Middle frontal gyrus (tissue), 1 donor: ENCODE measurements at regions not wholly inside any gene's neighbourhood (a gene's known extent, or its start where the extent isn't known, plus 50 kb on each side); places are given as distances from the start of the nearest gene placed in this dataset.

ENCODE experiments used
- DNase-seq: peaks from one replicate; pipeline ENCODE4 v3.0.0-alpha.2; 2015; ENCODE audit warnings: low spot score; ENCODE audit errors: extremely low spot score

DNA sequence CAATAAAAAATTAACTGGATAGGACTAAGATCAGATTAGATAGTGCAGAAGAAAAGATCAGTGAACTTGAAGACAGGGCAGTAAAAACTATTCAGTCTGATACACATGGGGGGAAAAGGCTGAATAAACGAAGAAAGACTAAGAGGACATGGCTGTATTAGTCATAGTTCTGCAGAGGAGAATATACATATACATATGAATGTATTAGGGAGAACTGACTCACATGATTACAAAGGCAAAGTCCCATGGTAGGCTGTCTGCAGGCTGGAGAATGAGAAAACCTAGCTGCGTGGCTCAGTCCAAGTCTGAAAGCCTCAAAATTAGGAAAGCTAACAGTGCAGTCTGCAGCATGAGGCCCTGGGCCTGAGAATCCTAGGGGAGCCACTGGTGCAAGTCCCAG, 98.2 kb upstream of the GNAO1 start:
- no peak for DNase-seq

DNA sequence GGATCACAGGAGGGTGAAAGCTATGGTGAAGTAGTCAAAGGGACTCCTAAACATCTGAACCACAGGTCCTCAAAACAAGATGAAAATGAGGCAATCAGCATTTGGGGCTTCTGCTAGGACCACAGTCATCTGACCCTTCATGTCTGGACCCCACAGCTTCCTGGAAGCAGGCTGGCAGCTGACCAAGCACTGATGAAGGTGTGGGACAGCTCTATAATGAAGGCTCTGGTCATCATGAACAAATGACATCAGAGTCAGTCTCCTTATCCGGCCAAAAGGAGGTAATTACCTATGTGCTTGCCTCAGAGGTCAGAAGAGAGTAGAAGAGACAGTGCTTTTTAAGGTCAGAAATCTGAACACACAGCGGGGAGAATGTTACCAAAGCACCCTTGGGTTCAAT, 101.2 kb upstream of the GNAO1 start:
- DNase-seq = no peak

DNA sequence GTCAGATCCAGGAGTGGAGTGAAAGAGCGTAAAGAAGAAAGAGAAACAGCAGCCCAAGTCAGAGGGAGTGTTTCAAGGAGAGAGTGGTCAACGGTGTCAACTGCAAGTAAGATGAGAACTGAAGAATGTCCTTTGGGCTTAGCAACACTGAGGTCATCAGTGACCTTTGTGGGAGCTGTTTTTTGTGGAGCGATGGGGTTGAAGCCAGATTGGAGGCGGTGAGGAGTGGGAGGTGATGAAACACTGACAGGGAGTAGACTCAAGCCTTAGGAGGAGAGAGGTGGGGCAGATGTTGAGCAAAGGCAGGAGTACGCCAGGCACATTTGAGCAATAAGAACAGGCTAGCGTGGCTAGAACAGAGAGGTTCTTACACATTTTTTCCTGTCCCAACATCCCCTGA, 103.7 kb upstream of the GNAO1 start:
- no peak for DNase-seq

DNA sequence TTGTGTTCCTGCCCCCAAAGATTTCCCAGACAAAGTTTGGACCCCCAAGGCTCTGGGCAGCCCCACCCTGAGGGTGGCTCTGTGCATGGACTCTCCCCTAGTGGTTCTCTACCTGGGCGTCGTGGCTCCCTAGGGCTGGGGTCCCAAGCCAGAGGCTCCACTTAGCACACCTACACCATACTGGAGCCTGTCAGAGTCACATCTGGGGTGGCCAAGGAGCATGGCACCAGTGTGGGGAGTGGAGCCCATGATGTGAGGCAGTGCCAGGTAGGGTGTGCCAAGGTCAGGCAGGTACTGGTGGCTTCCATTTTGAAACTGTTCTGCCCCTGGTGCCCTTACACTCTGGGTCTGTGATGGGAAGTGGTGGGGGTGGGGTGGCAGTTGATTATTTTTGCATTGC, 109.9 kb upstream of the GNAO1 start:
- DNase-seq = no peak

DNA sequence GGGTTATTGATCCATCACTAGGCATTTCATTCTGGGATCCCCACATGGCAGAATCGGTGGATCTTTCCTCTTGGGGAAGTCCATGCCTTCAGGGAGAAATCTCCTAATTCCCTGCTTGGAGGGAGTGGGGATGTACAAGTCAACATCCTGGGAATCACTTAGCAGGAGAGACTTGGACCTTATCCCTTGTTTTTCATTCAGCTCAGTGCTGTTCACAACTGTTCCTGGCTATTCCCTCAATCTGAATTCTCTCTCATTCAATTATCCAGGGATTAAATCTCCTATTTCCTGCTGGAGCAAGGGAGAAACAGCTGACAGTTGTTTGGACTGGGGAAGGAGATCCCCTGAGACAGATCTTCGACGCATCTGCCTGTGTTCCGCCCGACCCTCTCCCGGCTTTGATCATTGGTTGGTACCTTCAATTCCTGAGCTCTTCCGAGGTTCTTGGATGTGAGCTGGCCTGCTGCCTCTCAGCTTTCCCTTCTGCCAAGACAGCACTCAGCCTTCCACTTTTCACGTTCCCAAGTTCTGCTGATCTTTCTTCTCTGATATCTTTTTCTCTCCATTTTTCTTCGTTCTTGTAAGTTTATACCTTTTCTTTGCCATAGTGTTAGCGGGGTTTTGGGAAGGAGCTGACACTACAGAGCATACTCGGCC, 115.4 kb upstream of the GNAO1 start:
- no peak for DNase-seq

DNA sequence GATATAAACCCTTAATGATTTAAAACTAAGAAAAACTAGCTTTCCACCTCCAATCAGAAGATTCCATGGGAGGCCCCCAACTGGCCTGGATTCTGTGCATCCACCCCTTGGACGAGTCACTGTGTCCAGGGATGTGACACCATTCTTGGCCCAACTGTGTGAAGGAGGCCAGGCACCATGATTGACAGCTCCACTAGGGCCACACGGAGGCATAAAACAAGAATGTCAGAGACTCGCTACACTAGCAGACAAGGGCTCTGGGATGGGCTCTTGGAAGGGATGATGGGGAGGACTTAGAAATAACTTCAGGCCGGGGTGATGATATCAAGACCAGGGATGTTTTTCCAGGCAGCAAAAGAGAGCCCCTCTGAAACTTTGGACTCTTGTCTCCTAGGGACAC, 117.8 kb upstream of the GNAO1 start:
- DNase-seq = no peak

DNA sequence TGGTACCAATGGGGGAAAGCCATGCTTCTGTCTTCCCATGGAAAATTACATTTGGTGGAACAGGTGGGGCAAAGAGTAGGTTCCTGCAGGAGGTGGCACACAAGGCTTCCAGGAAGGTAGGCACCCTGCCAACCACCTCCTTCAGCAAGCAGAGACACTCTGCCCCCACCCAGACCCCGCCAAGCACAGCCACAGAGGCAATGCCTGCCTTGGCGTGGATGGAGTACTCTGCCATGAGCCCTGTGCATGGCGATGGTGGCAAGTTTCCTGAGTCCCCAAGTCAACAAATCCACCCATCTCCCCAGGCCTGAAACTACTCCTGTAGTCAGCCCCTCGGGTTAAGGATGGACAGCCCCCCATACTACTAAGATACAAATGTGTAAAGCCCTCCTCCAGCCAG, 119.2 kb upstream of the GNAO1 start:
- DNase-seq = no peak

DNA sequence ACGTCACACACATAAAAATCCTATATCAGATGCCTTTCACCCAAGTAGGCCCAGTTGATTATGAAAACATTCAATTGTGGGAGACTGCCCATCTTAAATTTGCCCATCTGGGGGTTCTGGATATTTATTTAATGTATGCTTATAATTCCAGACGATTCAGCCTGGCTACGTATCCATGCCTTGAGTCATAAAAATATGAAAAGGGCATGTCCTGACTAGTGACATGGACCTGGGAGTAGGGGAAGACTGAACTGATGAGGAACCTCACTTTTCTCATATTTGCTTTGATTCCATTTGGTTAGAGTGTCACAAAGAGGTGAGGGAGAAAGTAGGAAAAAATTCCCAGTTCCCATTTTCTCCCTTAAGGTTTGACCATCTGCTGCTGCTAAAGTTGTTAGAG, 122.5 kb upstream of the GNAO1 start:
- DNase-seq = no peak

DNA sequence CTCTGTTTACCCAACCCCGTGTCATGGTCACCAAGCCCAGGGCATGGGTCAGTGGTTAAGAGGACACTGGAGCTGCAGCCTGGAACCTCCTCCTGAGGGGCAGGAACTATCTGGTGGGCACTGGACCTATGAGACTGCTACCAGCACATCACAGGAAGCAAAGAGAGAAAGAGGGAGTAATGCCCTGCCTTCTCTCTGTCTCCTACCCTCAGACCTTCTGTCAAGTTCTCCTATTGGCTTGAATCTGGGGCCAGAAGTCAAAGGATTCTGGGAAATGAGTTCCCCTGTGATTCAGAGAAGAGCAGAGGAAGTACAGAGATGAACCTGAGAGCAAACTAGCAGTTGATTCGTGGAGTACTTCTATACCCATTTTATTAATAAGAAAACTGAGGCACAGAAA, 123.0 kb upstream of the GNAO1 start:
- DNase-seq = no peak

DNA sequence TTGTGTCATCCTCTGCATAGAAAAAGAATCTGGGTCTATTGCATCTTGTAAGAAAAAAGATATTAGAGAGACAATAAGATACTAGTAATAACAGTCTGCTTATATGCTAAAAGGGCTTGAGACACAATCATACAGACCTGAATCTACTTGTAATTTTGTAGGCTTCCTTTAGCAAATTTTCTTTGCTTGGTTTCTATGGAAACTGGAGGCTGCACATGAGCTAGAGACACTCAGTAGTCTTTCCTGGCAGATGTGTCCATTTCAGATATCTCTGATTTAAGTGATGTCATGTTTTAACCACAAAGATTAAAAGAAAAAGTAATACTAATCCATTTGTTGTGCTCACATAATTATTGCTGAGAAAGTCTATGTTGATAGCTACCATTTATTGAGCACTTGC, 123.9 kb upstream of the GNAO1 start:
- DNase-seq = peak; percentile 33

DNA sequence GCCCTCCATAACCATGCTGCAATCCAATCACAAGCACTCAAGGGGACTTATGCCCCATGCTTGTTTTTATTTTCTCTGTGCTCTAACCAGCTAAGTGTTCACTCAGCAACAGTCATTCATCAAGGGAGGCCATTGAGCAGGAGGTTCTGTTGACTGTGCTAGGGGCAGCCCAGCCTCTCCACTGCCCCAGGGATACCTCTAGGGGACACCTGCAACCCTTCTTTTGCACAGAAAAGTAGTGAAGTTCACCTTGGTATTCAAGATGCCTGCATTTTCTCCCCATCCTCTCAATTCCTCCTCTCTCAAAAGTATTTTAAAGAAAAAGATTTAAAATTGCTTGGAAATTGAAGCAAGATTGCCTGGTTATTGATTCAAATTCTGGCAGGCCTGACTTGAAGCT, 124.7 kb upstream of the GNAO1 start:
- no peak for DNase-seq

DNA sequence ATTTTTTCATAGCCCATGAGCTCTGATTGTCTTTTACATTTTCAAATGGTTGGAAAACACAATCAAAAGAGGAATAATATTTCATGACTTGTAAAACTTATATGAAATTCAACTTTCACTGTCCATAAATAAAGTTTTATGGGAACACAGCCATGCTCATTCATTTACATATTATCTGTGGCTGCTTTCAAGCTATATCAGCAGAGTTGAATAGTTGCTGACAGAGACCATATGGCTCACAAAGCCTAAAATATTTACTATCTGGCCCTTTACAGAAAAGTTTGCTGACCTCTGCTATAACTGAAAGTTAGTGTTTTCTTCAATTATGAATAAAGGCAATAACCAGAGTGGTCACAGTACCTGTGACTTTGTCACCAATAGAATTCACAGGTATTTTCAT, 128.2 kb upstream of the GNAO1 start:
- DNase-seq = no peak

DNA sequence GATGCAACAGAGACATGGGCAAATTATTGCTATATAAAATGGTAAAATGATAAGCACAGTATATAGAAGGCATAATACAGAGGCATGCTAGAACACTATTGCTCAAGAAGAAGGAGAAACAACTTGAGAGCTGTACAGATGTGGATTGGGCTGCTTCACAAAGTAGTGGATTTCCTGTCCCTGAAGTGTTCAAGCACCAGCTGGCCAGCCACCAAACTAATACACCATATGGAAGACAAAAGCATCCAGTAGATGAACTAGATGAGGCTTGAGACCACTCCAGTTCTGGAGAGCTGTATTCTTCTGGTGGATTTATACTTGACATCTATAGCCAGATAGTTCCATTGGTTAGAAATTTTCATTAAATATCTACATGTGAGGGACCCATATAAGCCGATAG, 134.1 kb upstream of the GNAO1 start:
- no peak for DNase-seq

DNA sequence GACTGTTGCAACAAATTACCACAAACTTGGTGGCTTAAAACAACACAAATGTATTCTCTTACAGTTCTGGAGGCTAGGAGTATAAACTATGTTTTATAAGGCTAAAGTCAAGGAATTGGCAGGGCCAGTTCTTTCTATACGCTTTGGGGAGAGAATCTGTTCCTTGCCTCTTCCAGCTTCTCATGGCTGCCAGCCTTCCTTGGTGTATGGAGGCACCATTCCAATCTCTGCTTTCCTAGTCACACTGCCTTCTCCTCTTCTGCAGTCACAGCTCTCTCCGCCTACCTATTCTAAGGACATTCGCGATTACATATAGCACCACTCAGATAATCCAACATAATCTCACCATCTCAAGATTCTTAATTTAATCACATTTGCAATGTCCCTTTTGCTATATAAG, 140.4 kb upstream of the GNAO1 start:
- no peak for DNase-seq

DNA sequence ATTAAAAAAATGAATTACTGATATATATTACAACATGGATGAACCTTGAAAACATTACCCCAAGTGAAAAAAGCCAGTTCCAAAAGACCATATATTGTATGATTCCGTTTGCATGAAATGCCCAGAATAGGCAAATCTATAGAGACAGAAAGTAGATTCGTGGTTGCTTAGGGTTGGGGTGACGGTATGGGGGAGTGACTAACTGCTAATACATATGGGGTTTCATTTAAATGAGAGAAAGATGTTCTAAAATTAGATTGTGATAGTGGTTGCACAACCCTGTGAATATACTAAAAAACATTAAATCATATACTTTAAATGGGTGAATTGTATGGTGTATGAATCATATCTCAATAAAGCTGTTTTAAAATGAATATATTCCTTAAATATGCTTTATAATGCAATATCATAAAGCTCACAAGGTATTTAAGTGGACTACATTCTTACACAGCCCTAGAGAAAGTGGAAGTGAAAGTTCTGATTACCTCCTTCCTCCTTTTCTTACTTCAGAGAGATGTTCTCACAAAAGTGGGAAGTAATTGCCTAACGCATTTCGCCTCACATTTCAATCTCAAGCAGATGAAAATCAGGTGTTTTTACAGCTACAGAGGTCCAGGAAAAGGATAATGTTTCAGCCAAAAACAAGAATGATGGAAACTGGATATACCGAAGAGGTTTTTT, 142.7 kb upstream of the GNAO1 start:
- DNase-seq = no peak

DNA sequence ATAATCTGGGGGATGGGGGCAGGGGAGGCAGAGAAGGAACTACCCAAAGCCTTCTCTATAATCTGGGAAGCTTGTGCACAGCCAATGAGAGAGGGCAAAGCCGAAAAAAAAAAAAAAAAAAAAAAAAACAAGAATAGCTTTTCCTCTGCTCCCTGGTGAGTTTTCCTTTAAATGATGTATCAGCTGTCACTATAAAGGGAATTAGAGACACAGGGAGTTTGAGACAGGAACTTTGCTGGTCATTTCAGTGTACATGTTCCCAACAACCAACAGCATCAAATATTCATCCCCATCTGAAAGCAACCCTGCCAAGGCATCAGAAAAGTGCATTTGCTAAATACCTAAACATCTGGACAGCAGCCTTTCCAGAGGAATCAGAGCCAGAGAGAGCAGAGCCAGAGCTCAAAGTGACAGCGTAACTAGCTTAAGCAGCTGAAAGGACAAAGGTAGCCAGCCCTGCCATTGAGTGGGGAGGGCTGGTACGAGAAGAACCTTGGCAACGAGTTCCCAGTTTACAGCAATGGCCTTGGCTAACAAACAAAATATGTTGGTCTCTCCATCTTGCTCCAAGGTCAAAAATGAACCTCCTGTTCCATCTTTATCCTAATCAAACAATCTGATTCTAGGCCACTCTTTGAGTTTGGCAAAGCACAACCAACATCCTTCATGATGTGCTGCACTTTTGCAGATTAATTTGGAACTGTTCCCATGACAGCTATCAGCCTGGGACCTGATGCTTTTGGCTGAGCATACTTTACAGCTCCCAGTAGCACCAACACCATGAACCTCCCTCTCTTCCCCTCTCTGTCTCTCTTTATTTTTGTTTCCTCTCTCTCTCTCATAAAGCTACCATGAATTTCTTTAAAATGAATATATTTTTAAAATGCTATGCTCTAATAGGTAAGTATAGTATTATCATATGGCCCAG, 143.7 kb upstream of the GNAO1 start:
- no peak for DNase-seq

DNA sequence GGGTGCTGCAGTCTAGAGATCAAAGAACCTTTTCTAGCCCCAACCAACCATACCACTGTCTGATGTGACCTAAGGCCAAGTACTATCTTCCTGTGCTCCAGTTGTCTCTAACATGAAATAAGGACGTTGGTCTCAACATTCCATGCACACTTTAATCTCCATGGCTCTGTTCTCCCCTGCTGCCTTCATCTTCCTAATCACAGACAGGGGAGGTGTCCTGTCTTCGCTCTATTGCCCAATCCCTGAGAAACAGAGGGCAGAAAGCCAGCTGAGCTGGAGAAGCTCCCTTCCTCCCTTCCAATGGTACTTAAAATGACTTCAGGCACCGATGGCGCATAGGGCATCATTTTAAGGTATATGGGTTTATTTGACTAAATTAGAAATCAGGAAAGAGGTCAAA, 148.9 kb upstream of the GNAO1 start:
- DNase-seq = no peak

DNA sequence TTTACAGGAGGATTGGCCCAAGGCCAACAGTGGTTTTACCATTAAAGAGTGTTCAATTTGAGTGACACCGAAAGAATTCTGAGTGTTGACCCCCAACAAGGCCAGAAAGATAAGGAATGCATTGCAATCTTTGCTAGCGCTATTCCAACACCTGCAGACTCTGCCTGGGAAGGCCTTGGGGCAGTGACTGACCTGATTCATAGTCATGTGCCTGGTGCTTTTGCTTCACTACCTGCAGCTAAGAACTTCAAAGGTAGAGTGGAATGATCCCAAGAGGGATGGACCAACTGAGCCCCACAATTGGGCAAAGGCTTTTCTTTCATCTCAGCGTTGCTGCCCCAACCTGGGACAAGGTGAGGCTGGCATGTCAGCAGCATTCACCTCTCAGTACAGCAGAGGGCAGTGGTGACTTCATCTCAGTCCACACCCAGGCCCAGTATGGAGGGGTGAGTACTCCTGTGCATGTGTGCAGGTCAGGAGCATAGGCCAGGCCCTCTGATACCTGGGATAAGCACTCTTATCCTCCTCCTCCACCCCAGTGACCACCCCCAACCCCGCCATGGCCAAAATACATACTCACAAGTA, 149.6 kb upstream of the GNAO1 start:
- no peak for DNase-seq

DNA sequence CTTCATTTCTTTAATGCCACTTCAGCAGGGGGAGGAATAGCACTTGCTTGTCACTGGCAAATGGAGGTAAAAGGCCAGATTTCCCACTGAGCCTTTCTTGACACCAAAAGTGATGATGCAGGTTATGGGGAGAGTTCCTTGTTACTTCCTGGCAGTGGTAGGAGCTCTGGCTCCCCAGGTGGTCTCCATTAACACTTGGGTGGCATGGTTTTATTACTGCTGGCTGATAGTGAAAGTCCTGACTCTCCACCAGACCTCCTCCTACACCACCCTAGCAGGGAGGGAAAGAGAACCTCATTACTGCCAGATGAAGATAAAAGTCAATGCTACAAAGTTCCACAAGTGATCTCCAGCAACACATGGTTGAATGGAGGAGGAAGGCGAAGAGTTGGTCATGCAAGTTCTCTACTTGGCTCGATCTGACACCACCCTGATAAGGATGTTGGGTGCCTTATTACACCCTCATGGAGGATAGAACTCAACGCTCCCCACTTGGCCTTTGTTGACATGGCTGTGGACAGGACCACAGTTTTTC, 152.7 kb upstream of the GNAO1 start:
- no peak for DNase-seq

DNA sequence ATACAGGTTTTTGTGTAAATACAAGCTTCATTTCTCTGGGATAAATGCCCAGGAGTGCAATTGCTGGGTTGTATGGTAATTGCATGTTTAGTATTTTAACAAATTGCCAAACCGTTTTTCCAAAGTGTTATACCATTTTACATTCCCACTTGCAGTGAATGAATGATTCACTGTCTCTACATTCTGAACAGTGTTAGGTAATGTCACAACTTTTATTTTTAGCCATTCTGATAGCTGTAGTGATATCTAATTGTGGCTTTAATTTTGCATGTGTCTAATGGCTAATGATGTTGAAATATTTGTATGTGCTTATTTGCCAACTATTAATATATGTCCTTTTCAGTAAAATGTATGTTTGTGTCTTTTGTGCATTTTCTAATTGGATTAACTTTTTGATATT, 156.9 kb upstream of the CES5A start:
- DNase-seq = no peak

DNA sequence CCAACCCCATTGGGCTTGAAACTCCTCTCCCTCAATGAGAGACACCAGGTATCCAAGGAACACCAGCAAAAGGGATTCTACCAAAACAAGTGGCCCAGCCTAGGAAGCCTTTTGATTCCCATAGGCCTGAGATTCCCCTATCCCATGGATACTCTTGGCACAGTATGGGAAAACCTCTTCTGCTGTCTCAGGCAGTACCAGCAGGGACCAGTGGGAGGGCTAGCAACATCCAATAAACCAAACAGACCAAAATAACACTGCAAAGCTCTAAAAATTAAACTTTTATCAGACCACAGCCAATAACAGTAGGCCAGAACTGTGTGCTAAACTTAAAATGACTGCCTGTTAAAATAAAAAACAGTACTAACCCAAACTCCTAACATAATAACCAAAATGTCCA, 153.9 kb upstream of the CES5A start:
- no peak for DNase-seq

DNA sequence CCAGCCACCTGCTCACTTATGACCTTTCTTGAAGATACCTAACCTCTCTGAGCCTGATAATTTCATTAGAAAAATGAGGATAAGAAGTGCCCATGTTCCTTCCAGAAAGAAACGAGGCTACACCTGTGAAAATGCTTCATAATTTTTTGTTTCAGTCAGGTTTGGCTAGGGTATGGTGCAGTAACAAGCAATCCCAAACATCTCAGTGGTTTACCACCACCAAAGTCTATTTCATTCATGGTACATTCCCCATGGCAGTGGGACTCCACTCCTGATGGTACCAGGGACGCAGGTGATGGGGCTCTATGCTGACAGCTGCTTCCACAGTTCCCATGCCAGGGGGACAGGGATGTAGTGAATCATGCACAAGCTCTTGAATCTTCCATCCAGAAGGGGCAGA, 147.6 kb upstream of the CES5A start:
- no peak for DNase-seq
